Keratinocyte (primary cell): ENCODE measurements at regions not wholly inside any gene's neighbourhood (a gene's known extent, or its start where the extent isn't known, plus 50 kb on each side); places are given as distances from the start of the nearest gene placed in this dataset.

Experiments used
- DNase-seq: peaks from one replicate; pipeline ENCODE4 v3.0.0-alpha.2; 2011; ENCODE audit warnings: low read depth, missing footprints, low spot score
- FAIRE-seq: peaks from 2 replicates; lab custom pipeline; 2011; peaks lifted over from hg19 to GRCh38; lab: Jason Lieb, UNC
- H2AFZ ChIP-seq: 2 replicates; pipeline ENCODE4 v1.6.0; 2012; ENCODE audit warnings: low read length, control low read depth, inconsistent platforms; ENCODE audit not compliant: control insufficient read depth
- H3K27ac ChIP-seq: 2 replicates; pipeline ENCODE4 v1.5.1; 2011; ENCODE audit warnings: low read length; ENCODE audit not compliant: control insufficient read depth, insufficient read depth
- H3K27me3 ChIP-seq: 3 replicates; pipeline ENCODE4 v1.6.0; 2011; ENCODE audit warnings: low read length; ENCODE audit not compliant: control insufficient read depth, insufficient read depth; ENCODE audit errors: extremely low read depth
- H3K36me3 ChIP-seq, 2 experiments: 2 replicates in 1 of 2; 3 replicates in 1 of 2; pipeline ENCODE4 v1.5.1; 2011; ENCODE audit warnings: low read length in 2 of 2, mild to moderate bottlenecking in 1 of 2; ENCODE audit not compliant: control insufficient read depth in 2 of 2, insufficient read depth in 2 of 2; ENCODE audit errors: extremely low read depth in 1 of 2
- H3K4me1 ChIP-seq: 3 replicates; pipeline ENCODE4 v1.5.1; 2011; ENCODE audit warnings: low read length; ENCODE audit not compliant: control insufficient read depth, insufficient read depth; ENCODE audit errors: extremely low read depth
- H3K4me2 ChIP-seq: 3 replicates; pipeline ENCODE4 v1.6.0; 2011; ENCODE audit warnings: low read depth, low read length; ENCODE audit not compliant: control insufficient read depth, insufficient read depth; ENCODE audit errors: extremely low read depth
- H3K4me3 ChIP-seq, 3 experiments: fragments of 200-600 bp in 1 of 3; sonication (generic) in 1 of 3; 2 replicates in 2 of 3; 3 replicates in 1 of 3; pipeline ENCODE4 v1.5.1; 2011 to 2016; ENCODE audit warnings: low read length in 3 of 3, mild to moderate bottlenecking in 3 of 3, control low read depth in 2 of 3, inconsistent platforms in 1 of 3, low read depth in 1 of 3, mixed read lengths in 1 of 3, mixed run types in 1 of 3, moderate library complexity in 1 of 3; ENCODE audit not compliant: control insufficient read depth in 2 of 3, insufficient read depth in 2 of 3; ENCODE audit errors: extremely low read depth in 1 of 3
- H3K79me2 ChIP-seq: 2 replicates; pipeline ENCODE4 v1.6.0; 2012; ENCODE audit warnings: low read length; ENCODE audit not compliant: control insufficient read depth, insufficient read depth
- H3K9ac ChIP-seq: 3 replicates; pipeline ENCODE4 v1.6.0; 2011; ENCODE audit warnings: low read length; ENCODE audit not compliant: control insufficient read depth, insufficient read depth; ENCODE audit errors: extremely low read depth
- H3K9me1 ChIP-seq: 3 replicates; pipeline ENCODE4 v1.6.0; 2011; ENCODE audit warnings: low read length; ENCODE audit not compliant: control insufficient read depth, insufficient read depth; ENCODE audit errors: extremely low read depth
- H3K9me3 ChIP-seq: 2 replicates; pipeline ENCODE4 v1.5.1; 2012; ENCODE audit warnings: low read depth, low read length; ENCODE audit not compliant: control insufficient read depth
- H4K20me1 ChIP-seq: 3 replicates; pipeline ENCODE4 v1.6.0; 2011; ENCODE audit warnings: low read length; ENCODE audit not compliant: control insufficient read depth, insufficient read depth; ENCODE audit errors: extremely low read depth
- CTCF ChIP-seq, 3 experiments: IDR thresholded peaks in 1 of 3; conservative IDR thresholded peaks in 1 of 3; optimal IDR thresholded peaks in 1 of 3; 2 replicates in 2 of 3; 3 replicates in 1 of 3; pipeline versions ENCODE3 to v1.5.1; 2011; ENCODE audit warnings: low read length in 3 of 3, mild to moderate bottlenecking in 3 of 3, moderate library complexity in 2 of 3, control low read depth in 1 of 3, inconsistent platforms in 1 of 3; ENCODE audit not compliant: insufficient read depth in 2 of 3; ENCODE audit errors: extremely low read depth in 1 of 3
- EZH2 ChIP-seq: IDR thresholded peaks from one replicate; pipeline ENCODE4 v1.6.1; 2012; ENCODE audit warnings: inconsistent platforms, mild to moderate bottlenecking, low read length, moderate library complexity
- dilution Hi-C: fragments of 300-500 bp; cut with MboI; formaldehyde crosslinking; loops from one replicate; pipeline ENCODE4 v1.7.0; 2020; ENCODE audit warnings: low sequenced_read_pairs; ENCODE audit not compliant: extremely low pct_ligation_motif_present

DNA sequence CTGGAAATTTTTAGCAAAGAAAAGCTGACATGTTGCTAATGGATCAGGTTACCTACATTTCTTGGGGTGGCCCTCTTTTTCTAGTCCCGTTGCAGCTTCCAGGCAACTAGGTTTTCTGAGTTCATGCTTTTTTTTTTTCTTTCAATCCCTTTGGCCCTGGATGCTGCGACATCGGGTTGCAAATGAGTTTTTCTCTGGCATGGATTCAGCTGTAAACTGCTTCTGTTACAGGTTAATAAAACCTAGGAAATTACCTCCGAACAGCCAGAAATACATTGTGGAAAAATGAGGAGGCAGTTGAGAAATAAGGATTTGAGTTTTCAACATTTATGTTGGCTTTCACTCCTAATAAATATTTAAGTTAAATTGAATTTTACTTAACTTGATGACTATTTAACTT lies 149.8 kb upstream of the MAF start:
- no peak overlapping the region for H3K27ac ChIP-seq
- DNase-seq (no peak), FAIRE-seq (no peak)
- no peak overlapping the region for H2AFZ ChIP-seq
- dilution Hi-C loops, result no loop called here
- peaks cover 28% of the 10 kb centered on the region for H3K4me1 ChIP-seq
- H3K4me2 ChIP-seq, result no peak overlapping the region
- no peak for TF ChIP-seq CTCF (optimal IDR thresholded peaks at IDR 0.05 in 1 of 3, IDR thresholded peaks at IDR 0.05 in 1 of 3, conservative IDR thresholded peaks at IDR 0.05 in 1 of 3; ENCODE audit: extremely low read depth in 1 of 3, insufficient read depth in 2 of 3, low read length in 3 of 3)
- no peak for TF ChIP-seq EZH2
- no peak overlapping the region for H3K4me3 ChIP-seq
- H3K9me1 ChIP-seq, result no peaks in the 10 kb centered on the region
- H3K9me3 ChIP-seq, result no peaks in the 10 kb centered on the region
- no peaks in the 10 kb centered on the region for H3K79me2 ChIP-seq
- no peaks in the 10 kb centered on the region for H3K27me3 ChIP-seq
- H4K20me1 ChIP-seq, result no peaks in the 10 kb centered on the region
- H3K9ac ChIP-seq, result no peak overlapping the region
- no peaks in the 10 kb centered on the region for H3K36me3 ChIP-seq

DNA sequence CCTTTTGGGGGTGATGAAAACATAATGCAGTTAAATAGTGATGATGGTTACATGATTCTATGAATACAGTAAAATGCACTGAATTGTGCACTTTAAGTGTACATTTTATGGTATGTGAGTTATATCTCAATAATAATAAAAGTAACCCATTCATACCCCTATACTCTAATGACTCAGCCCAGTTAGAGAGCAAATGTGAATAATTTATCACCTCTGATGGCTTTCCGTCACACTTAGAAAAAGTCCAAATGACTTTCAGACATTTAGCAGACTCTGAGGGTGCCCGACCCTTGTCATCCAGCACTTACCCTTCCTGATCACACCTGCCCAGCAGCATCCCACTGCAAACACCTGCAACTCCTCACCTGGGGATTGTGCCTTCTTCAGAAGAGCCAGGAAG lies 148.1 kb upstream of the MAF start:
- Histone ChIP-seq H3K9ac (no peak overlapping the region), H3K79me2 (no peaks in the 10 kb centered on the region), H4K20me1 (no peaks in the 10 kb centered on the region), H3K9me3 (no peaks in the 10 kb centered on the region), H3K9me1 (no peaks in the 10 kb centered on the region), H3K4me3 (no peak overlapping the region), H3K27ac (no peak overlapping the region), H3K36me3 (no peaks in the 10 kb centered on the region), H3K4me2 (no peak overlapping the region), H3K27me3 (no peaks in the 10 kb centered on the region), H2AFZ (no peak overlapping the region), H3K4me1 (peaks cover 19% of the 10 kb centered on the region)
- FAIRE-seq (no peak), DNase-seq (no peak)
- TF ChIP-seq CTCF (optimal IDR thresholded peaks at IDR 0.05 in 1 of 3, IDR thresholded peaks at IDR 0.05 in 1 of 3, conservative IDR thresholded peaks at IDR 0.05 in 1 of 3; ENCODE audit: extremely low read depth in 1 of 3, insufficient read depth in 2 of 3, low read length in 3 of 3), result no peak
- no peak for TF ChIP-seq EZH2
- dilution Hi-C loops, result no loop called here
